Heart left ventricle (tissue), 13 donors: ENCODE measurements at regions not wholly inside any gene's neighbourhood (a gene's known extent, or its start where the extent isn't known, plus 50 kb on each side); places are given as distances from the start of the nearest gene placed in this dataset.

Source experiments
- CTCF ChIP-seq, 12 donors: fragments of 200-600 bp; sonication (generic) in 4 of 12; IDR thresholded peaks; one replicate each; pipeline versions ENCODE4 v1.5.0 to v1.8.0; 2018 to 2022; ENCODE audit warnings: antibody characterized with exemption in 12 of 12, mild to moderate bottlenecking in 5 of 12
- POLR2A ChIP-seq, 2 donors: fragments of 450-650 bp; IDR thresholded peaks; one replicate each; pipeline ENCODE4 v1.6.1; 2017; ENCODE audit warnings: antibody characterized with exemption in 2 of 2, mild to moderate bottlenecking in 2 of 2, moderate library complexity in 2 of 2
- donor health status: ischemic (EF 13 %, LVEDD 7.1; RV severe dilation, severe dysfunction).
- donor health status: DM: no; HTN: yes; CAD: no.
- donor health status: DM: no; HTN: no; CAD: no.
- donor health status: ischemic (EF 25% LVEDD 6.9; RV normal size, moderate dysfunction).
- donor health status: ischemic (EF 25% LVEDD 5.7; RV mildly dilated, moderate dysfunction).
- donor health status: ischemic (EF 35%, LVEDD 5.7; RV mildly dilated, moderate dysfunction).
- donor health status: nonischemic (EF 11% LVEDD 7.7; RV severe dilation, severe dysfunction).
- donor health status: DM: yes; HTN: yes; CAD: no.
- donor health status: PGD.
- donor health status: ischemic (EF 29% LVEDD 5.4; RV normal size, mild dysfunction).
- donor health status: nonischemic (EF 23%, LVEDD 6.1; RV moderate dilation, normal function).

GRCh38 chr12:114457620-114458019 lies 51.7 kb upstream of the TBX5 start:
- no peak for TF ChIP-seq POLR2A (IDR thresholded peaks at IDR 0.05)
- no peak for TF ChIP-seq CTCF (IDR thresholded peaks at IDR 0.05)
